WI38 (cell line): ENCODE measurements at regions not wholly inside any gene's neighbourhood (a gene's known extent, or its start where the extent isn't known, plus 50 kb on each side); places are given as distances from the start of the nearest gene placed in this dataset.

ENCODE experiments used
- H3K4me3 ChIP-seq: 2 replicates; pipeline ENCODE4 v1.5.1; 2011; ENCODE audit warnings: low read depth, mild to moderate bottlenecking, control low read depth, low read length
- CTCF ChIP-seq: IDR thresholded peaks from 2 replicates; pipeline ENCODE4 v1.5.1; 2012; ENCODE audit warnings: low read depth, mild to moderate bottlenecking, control low read depth, low read length

DNA sequence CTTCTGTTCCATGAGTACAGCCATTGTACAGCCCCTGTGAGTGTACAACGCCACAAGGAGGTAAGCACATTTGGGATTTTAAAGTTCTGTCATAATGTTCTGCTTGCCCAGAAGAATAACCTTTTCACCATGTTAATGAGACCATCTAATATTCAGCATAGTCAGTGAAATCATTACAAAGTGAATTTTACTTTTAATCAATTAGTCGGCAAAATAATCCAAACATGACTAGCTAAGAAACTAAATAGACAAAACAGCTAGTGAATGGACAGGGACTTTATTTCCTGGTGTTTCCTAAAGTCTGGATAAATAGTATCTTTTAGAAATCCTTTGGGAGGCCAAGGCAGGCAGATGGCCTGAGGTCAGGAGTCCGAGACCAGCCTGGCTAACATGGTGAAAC, 69.0 kb upstream of the NRSN1 start:
- H3K4me3 ChIP-seq, result no peak overlapping the region
- no peak for TF ChIP-seq CTCF

DNA sequence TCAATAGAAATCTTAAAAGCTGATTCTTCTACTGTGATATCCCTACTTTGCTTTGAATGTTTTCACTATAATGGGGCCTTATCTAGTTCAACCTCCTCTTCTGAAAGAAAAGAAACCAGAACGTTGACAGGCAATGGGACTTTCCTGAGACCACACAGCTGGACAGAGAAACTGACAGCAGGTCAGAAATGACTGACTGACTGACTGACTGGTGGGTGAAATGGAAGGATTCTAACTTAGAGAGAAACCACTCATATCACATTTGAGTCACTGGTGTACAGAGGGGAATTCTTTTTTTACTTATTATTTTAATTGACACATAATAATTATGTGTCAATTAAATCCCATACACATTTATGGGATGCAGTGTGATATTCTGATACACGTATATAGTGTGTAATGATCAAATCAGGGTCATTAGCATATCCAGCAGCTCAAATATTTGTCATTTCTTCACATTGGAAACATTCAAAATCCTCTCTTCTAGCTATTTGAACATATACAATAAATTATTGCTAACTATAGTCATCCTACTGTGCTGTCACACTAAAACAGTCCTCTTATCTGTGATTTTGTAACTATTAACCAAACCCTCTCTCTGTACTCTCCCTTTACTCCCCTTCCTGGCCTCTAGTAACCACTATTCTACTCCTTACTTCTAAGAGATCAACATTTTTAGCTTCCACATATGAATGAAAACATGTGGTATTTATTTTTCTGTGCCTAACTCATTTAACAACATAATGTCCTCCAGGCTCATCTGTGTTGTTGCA, 64.8 kb upstream of the NRSN1 start:
- no peak overlapping the region for H3K4me3 ChIP-seq
- no peak for TF ChIP-seq CTCF

- TF ChIP-seq CTCF, result no peak
- H3K4me3 ChIP-seq, result no peak overlapping the region
Observed at GRCh38 chr6:24064106-24064505, 61.9 kb upstream of the NRSN1 start.

- H3K4me3 ChIP-seq, result no peak overlapping the region
- no peak for TF ChIP-seq CTCF
Observed at GRCh38 chr6:24064832-24065231, 61.2 kb upstream of the NRSN1 start.

DNA sequence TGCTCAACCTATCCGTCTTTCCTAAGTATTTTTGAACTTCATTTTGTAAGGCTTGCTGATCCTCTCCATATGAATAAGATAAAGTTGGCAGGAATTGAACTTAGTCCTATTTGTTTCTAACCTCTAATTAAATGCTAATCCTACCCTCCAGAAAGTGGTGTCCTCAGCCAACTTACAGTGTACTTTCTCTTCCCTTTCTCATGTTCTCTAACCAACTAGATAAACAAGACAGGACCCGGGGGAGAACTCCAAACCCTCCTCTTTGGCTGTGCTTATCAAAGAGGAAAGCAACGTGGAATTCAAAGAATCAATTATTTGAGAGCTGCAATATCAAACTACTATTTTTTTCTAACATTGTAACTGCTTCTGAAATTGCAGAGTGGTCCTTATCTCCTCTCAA, 56.5 kb upstream of the NRSN1 start:
- no peak overlapping the region for H3K4me3 ChIP-seq
- no peak for TF ChIP-seq CTCF

DNA sequence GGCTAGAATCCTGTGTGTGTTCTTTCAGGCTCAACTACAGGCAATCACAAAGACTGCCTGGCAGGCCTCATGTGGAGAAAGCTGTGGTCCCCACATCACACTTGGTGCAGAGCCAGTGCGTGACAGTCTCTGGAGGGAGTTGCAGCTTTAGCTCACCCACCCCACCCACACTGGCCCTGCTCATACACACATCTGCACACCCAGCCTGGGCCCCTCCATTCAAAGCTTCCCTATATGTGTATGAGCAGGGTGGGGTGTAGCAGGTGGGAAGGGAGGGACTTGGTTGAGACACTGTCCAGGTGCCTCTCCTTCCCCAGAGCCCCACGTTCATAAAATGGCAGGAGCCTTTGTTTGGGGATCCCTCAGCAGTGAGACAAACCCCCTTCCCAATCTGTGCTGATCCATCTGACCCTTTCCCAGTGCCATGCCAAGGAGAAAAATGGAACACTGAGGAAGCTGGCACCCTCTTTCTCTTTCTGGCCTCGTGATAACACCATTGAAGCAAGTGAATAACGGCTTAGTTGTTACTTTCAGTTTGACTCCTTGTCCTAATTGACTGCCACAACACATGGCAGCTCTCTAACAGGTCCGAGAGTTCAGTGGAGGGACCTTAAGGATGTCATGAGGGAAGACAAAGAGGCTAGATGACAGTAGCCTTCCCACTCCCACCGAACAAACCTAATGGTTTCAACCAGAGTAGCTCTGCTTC, 53.8 kb upstream of the NRSN1 start:
- TF ChIP-seq CTCF, result no peak
- no peak overlapping the region for H3K4me3 ChIP-seq

GRCh38 chr6:24076011-24076410, 50.0 kb upstream of the NRSN1 start:
- TF ChIP-seq CTCF, result no peak
- no peak overlapping the region for H3K4me3 ChIP-seq
